Upper lobe of left lung (tissue), 6 donors: ENCODE measurements at regions not wholly inside any gene's neighbourhood (a gene's known extent, or its start where the extent isn't known, plus 50 kb on each side); places are given as distances from the start of the nearest gene placed in this dataset.

Source experiments
- ATAC-seq, 2 donors: fragments of 200-7000 bp; cut with Tn5 transposase; one replicate each; pipeline ENCODE4 v1.9.1; 2022; ENCODE audit warnings: mild to moderate bottlenecking in 2 of 2, moderate library complexity in 2 of 2; ENCODE audit not compliant: low FRiP score in 2 of 2
- DNase-seq, 2 donors: peaks; one replicate each; pipeline ENCODE4 v3.0.0-alpha.2; 2019 to 2020
- H3K27ac ChIP-seq, 4 donors: fragments of 200-600 bp; sonication (generic); one replicate each; pipeline ENCODE4 v1.5.1; 2016 to 2019
- H3K27me3 ChIP-seq, 4 donors: fragments of 200-600 bp; sonication (generic); one replicate each; pipeline ENCODE4 v1.5.1; 2017 to 2019
- H3K36me3 ChIP-seq, 4 donors: fragments of 200-600 bp; sonication (generic); one replicate each; pipeline ENCODE4 v1.5.1; 2016 to 2019
- H3K4me1 ChIP-seq, 4 donors: fragments of 200-600 bp; sonication (generic); one replicate each; pipeline ENCODE4 v1.5.1; 2018 to 2019
- H3K4me3 ChIP-seq, 4 donors: fragments of 200-600 bp; sonication (generic); one replicate each; pipeline ENCODE4 v1.5.1; 2017 to 2019; ENCODE audit warnings: mild to moderate bottlenecking in 2 of 4, moderate library complexity in 1 of 4
- H3K9me3 ChIP-seq, 4 donors: fragments of 200-600 bp; sonication (generic); one replicate each; pipeline ENCODE4 v1.5.1; 2018 to 2019
- CTCF ChIP-seq, 6 experiments: fragments of 450-650 bp in 4 of 6; fragments of 200-600 bp in 2 of 6; sonication (generic) in 2 of 6; IDR thresholded peaks; one replicate each; pipeline ENCODE4 v1.5.1; 2016 to 2019; ENCODE audit warnings: antibody characterized with exemption in 6 of 6
- EP300 ChIP-seq, 4 donors: sonication (generic); formaldehyde crosslinking; IDR thresholded peaks; one replicate each; pipeline ENCODE4 v1.5.1; 2017; ENCODE audit warnings: antibody characterized with exemption in 4 of 4, control low read depth in 2 of 4
- POLR2A ChIP-seq, 4 donors: fragments of 450-650 bp; IDR thresholded peaks; one replicate each; pipeline ENCODE4 v1.5.1; 2016 to 2017; ENCODE audit warnings: antibody characterized with exemption in 4 of 4, mild to moderate bottlenecking in 2 of 4
- POLR2AphosphoS5 ChIP-seq, 2 donors: sonication (generic); formaldehyde crosslinking; IDR thresholded peaks; one replicate each; pipeline ENCODE4 v1.5.1; 2017; ENCODE audit warnings: antibody characterized with exemption in 2 of 2
- WGBS, 2 donors: methylation state at CpG; one replicate each; pipeline ENCODE4 v1.1.5; 2017 to 2018; 5-methylcytosine and 5-hydroxymethylcytosine counted together
- donor health status: DM: no; HTN: no; CAD: no; lungs with moderate emphysema.
- donor health status: DM: no; HTN: yes; CAD: no; lungs with severe emphysema.

DNA sequence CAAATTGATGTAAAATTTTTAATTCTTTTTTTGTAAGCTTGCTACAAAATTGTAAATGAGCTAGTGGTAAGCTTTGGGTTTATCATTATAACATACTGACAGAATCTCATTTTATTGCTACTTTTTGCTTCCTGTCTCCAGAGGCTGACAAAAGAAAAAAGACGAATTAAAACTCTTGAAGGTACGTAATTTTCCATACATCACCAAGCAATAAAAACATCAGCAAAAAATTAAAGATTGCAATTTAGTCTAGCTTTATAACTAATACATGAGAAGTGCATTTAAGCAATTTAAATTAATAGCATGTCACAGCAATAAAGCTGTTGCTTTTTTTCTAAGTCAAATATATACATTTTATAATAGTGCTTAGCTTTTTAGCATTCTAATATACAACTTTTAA is 94.6 kb upstream of the SNTG2 start:
- no peak overlapping the region for H3K27ac ChIP-seq
- DNase-seq (no peak), ATAC-seq (no peak)
- H3K36me3 ChIP-seq: no peaks in the 10 kb centered on the region
- H3K9me3 ChIP-seq: no peaks in the 10 kb centered on the region
- no peak overlapping the region for H3K4me3 ChIP-seq
- TF ChIP-seq POLR2A (IDR thresholded peaks at IDR 0.05) (no peak), EP300 (IDR thresholded peaks at IDR 0.05) (no peak), CTCF (IDR thresholded peaks at IDR 0.05) (no peak), POLR2AphosphoS5 (IDR thresholded peaks at IDR 0.05) (no peak)
- no peaks in the 10 kb centered on the region for H3K4me1 ChIP-seq
- WGBS, 2 donors: 62 to 71% methylated on average over 2 of the region's 2 CpGs
- no peaks in the 10 kb centered on the region for H3K27me3 ChIP-seq

- no peak for ATAC-seq
- WGBS, 2 donors: 65 to 79% methylated on average over 10 of the region's 10 CpGs
- TF ChIP-seq EP300 (IDR thresholded peaks at IDR 0.05) (no peak), POLR2A (IDR thresholded peaks at IDR 0.05) (no peak), CTCF (IDR thresholded peaks at IDR 0.05) (no peak), POLR2AphosphoS5 (IDR thresholded peaks at IDR 0.05) (no peak)
Observed at GRCh38 chr2:855177-855576, 95.5 kb upstream of the SNTG2 start.

DNA sequence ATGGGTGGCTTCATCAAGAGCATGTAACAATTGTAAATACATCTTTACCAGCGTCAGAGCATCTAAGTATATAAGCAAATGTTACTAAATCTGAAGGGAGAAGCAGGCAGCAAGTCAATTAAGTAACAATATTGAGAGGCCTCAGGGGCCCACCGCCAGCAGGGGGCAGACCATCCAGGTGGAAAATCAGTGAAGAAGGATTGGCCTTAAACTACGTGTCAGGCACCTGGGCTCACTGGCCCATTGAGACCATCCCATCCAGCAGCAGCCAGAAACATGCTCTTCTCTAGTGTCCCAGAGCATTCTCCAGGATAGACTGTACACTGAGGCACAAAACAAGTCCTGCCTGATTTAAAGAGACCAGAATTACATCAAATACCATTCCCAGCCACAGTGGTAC is 96.2 kb upstream of the SNTG2 start:
- no peak for TF ChIP-seq POLR2A (IDR thresholded peaks at IDR 0.05)
- TF ChIP-seq EP300 (IDR thresholded peaks at IDR 0.05): no peak
- no peak for TF ChIP-seq POLR2AphosphoS5 (IDR thresholded peaks at IDR 0.05)
- peak; percentile 25 to 60 (median 44) for TF ChIP-seq CTCF (IDR thresholded peaks at IDR 0.05)
- no peaks in the 10 kb centered on the region for H3K36me3 ChIP-seq
- no peak overlapping the region for H3K4me3 ChIP-seq
- WGBS, 2 donors: 30 to 41% methylated on average over 3 of the region's 3 CpGs
- H3K4me1 ChIP-seq: no peaks in the 10 kb centered on the region
- no peaks in the 10 kb centered on the region for H3K9me3 ChIP-seq
- no peaks in the 10 kb centered on the region for H3K27me3 ChIP-seq
- DNase-seq (no peak), ATAC-seq (no peak)
- no peak overlapping the region for H3K27ac ChIP-seq

More at GRCh38 chr2:855177-855576, 95.5 kb upstream of the SNTG2 start:
- no peaks in the 10 kb centered on the region for H3K4me1 ChIP-seq
- H3K27me3 ChIP-seq: no peaks in the 10 kb centered on the region
- H3K4me3 ChIP-seq: no peak overlapping the region
- no peaks in the 10 kb centered on the region for H3K36me3 ChIP-seq
- no peak for DNase-seq
- H3K9me3 ChIP-seq: no peaks in the 10 kb centered on the region
- H3K27ac ChIP-seq: no peak overlapping the region

DNA sequence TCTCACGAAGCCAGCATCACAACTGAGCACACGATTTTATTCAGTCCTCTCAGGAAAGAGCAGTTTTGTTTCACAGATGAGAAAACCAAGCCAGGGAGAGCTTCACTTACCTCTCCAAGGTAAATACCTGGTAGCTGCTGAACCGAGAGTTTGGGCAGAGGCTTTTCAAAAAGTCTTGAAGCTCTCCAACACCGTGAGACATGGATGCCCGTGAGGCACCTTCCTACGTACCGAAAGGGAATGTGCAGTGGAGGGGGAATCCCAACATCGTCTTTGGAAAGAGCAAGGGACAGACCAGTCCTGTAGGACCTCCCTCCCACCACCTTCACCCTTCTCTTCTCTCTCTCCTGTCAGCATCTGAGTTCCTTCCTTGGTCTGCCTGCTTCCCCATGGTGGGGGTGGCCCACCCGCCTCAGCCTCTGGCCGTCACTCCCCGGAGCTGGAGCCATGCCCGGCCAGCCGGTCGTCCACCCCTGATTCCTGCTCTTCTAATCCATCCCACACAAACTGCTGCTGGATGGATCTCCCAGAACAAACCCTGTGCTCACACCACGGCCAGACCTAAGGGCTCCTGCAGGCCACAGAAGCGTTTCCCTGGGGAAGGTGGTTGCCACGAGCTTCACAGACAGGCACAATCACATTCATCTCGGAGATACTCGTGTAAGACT is 97.3 kb upstream of the SNTG2 start:
- Histone ChIP-seq H3K4me1 (no peaks in the 10 kb centered on the region), H3K9me3 (no peaks in the 10 kb centered on the region), H3K4me3 (no peak overlapping the region), H3K36me3 (no peaks in the 10 kb centered on the region), H3K27ac (no peak overlapping the region), H3K27me3 (no peaks in the 10 kb centered on the region)
- ATAC-seq: no peak
- WGBS, 2 donors: 77 to 83% methylated on average over 19 of the region's 19 CpGs
- no peak for DNase-seq
- TF ChIP-seq EP300 (IDR thresholded peaks at IDR 0.05) (no peak), POLR2AphosphoS5 (IDR thresholded peaks at IDR 0.05) (no peak)

DNA sequence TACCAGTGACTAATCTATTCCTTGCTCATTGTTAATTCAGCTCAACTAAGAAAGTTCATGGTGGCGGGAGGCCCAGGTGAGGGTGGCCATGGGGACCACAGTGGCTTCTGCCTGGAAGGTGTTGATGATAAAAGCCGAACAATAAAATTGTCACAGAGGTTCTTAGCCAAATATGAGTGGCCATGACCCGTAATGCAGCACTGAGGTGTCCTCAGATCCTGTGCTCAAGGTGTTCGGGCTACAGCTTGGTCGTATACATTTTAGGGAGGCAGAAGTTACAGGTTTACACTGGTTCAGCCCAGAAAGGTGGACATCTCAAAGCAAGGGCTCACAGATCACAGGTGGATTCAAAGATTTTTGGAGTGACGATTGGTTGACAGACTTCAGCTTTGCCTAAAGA is 98.5 kb upstream of the SNTG2 start:
- WGBS, 2 donors: 90 to 94% methylated on average over 6 of the region's 6 CpGs
- no peak overlapping the region for H3K4me3 ChIP-seq
- H3K9me3 ChIP-seq: no peaks in the 10 kb centered on the region
- TF ChIP-seq POLR2A (IDR thresholded peaks at IDR 0.05) (no peak), POLR2AphosphoS5 (IDR thresholded peaks at IDR 0.05) (no peak), CTCF (IDR thresholded peaks at IDR 0.05) (no peak), EP300 (IDR thresholded peaks at IDR 0.05) (no peak)
- no peaks in the 10 kb centered on the region for H3K36me3 ChIP-seq
- H3K27ac ChIP-seq: no peak overlapping the region
- no peaks in the 10 kb centered on the region for H3K4me1 ChIP-seq
- ATAC-seq (no peak), DNase-seq (no peak)
- H3K27me3 ChIP-seq: no peaks in the 10 kb centered on the region
